ENCODE measurements at regions not wholly inside any gene's neighbourhood (a gene's known extent, or its start where the extent isn't known, plus 50 kb on each side); places are given as distances from the start of the nearest gene placed in this dataset.

DNA sequence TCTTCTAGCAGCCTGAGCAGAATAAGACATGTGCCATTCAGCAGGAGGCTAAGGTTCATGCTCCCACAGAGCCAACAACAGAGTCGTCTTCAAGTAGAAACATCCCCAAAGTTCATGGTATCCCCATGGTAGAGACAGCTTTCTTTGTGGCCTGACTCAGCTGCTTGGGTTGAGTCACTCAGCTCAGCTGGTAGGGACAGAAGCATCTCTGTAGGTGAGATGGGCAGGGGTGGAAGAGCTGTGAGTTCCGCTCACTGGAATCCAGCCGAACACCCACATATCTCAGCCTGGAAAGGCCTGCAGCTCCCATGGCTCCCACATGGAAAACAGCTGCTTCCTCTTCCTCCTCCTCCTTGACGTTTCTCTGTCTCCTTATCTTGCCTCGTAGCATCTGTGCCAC is 792.7 kb downstream of the RNF144A start:
- TF ChIP-seq EZH2phosphoT487 (IDR thresholded peaks at IDR 0.05; ENCODE audit: insufficient read depth, low read depth), result no peak
- no peak for TF ChIP-seq EZH2 (IDR thresholded peaks at IDR 0.05; ENCODE audit: insufficient read depth, poor library complexity, severe bottlenecking)

Measured in GM23248 (cell line).